NCI-H1694 treated with DMSO at 0.1 percent for 48 hours (cell line): ENCODE measurements at regions not wholly inside any gene's neighbourhood (a gene's known extent, or its start where the extent isn't known, plus 50 kb on each side); places are given as distances from the start of the nearest gene placed in this dataset.
"Not testable (repeated sequence)": the region's sequence is repeated elsewhere in the genome, so short reads cannot be mapped to it uniquely, and the experiment has no call there.

Source experiments
- DNase-seq: peaks from one replicate; lab custom pipeline; 2025; lab: John Stamatoyannopoulos, UW

- no peak for DNase-seq
Observed at GRCh38 chr7:131145770-131146169, 181.9 kb upstream of the MKLN1 start.

DNA sequence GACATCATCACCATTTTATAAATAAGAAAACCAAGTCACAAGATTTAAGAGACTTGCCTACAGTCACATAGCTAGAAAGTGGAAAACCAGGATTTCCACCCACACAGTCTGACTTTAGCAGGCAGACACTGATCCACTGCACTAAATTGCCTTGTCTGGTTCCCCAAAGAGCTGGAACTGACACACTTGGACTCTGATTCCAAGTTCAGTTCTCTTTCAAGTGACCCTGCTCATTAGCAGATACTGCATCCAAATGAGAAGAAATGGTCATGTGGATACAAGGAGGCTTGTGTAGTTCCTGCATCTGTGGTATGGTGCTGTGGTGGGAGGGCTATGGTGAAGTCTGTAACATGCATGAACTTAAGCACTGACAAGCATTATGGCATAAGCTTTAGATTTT is 180.1 kb upstream of the MKLN1 start:
- DNase-seq, result no peak

DNA sequence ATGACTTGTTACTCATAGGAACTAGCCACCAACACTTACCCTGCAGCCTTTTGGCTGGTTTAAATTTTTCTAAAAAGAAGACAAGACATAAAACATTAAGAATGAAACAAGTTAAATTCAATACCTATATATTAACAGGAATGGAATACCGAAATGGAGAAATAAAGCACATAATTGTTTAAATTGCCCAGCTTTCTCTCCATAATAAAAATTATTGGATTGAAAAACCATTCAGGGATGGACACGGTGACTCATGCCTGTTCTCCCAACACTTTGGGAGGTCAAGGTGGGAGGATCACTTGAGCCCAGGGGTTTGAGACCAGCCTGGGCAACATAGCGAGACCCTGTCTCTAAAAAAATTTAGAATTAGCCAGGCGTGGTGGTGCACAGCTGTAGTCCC is 179.4 kb upstream of the MKLN1 start:
- DNase-seq, result no peak

GRCh38 chr7:131148708-131149428 is 178.8 kb upstream of the MKLN1 start:
- DNase-seq, result no peak

DNA sequence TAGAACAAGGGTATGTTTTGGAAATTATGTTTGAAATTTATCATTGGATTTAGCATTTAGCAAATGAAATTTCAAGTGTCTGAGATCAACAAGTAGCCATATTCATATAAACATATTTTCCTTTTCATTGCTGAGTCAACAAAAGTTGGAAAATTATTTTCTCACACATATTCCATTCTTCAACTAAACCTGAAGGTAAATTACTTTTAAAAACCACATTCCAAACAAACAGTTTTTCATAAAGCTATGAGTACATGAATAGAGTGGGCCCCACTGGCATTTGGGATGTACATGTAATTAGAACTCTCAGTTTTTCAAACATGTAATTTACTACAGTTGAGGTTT is 178.3 kb upstream of the MKLN1 start:
- no peak for DNase-seq

DNA sequence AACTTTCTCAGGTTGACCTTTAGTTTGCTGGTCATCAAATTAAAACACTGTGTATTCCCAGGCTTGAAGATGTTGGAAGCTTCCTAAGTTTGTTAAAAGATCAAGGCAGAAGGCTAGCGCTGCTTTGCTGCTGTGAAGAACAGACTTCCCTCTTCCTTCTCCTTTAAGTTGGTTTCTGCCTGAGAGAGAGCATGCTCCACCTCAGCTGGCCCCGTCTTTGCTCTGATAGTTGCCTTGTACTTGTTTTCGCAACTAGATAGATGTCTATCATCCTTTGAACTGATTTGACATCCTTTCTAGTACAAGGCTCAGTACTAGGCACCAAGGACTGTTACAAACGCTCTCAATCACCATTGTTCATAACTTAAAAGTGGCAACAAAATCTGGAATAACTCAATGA is 177.8 kb upstream of the MKLN1 start:
- no peak for DNase-seq

GRCh38 chr7:131151034-131151433 is 176.6 kb upstream of the MKLN1 start:
- no peak for DNase-seq

DNA sequence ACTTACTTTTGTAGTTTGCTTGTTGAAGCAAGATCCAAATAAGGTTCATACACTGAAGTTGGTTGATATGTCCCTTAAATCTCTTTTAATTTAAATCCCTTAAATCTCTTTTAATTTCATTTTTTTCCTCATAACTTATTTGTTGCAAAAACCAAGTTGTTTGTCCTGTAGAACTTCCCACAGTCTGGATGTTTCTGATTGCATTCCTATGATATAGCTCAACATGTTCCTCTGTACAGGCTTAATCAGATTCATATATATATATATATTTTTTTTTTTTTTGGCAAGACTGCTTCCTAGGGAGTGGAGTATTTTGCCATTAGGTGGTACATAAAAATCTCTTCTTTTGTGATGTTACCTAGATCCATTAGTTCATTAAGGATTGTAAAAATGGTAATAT is 174.9 kb upstream of the MKLN1 start:
- no peak for DNase-seq

DNA sequence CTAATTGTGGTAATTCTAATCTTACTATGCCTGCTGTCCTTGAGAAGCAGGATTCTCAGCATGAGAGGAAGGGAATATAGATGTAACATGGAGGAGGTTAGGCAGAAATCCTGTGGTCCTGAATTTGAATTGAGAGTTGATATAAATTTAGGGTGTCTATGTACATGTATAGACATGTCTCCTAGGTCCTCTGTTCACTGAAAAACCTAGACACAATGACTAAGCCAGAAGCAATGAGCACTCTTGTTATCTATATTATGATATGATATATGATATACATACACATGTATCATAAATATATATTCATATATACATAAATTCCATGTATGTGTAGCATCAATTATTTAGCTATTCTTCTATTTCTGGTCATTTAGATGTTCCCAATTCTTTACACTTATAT is 173.3 kb upstream of the MKLN1 start:
- no peak for DNase-seq

- no peak for DNase-seq
Observed at GRCh38 chr7:131157530-131158243, 170.0 kb upstream of the MKLN1 start.

GRCh38 chr7:131158244-131158636 is 169.4 kb upstream of the MKLN1 start:
- not testable (repeated sequence) for DNase-seq

GRCh38 chr7:131159961-131160361 is 167.7 kb upstream of the MKLN1 start:
- no peak for DNase-seq

DNA sequence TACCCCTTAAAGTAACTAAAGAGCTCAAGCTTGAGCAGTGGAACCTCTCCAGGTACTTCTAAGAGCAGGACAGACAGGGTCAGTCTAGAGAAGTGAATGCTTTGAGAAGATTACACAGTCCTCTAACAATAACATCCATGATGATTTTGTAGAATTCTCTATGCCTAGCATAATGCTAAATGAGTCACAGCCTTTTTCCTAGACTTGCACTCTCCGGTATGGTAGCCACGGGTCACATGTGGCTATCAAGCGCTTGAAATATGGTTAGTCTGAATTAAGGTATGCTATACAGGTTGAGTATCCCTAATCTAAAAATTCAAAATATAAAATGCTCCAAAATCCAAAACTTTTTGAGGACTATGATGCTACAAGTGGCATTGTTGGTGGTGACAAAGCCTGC is 166.6 kb upstream of the MKLN1 start:
- DNase-seq, result no peak

- no peak for DNase-seq
Observed at GRCh38 chr7:131164025-131164925, 163.4 kb upstream of the MKLN1 start.

DNA sequence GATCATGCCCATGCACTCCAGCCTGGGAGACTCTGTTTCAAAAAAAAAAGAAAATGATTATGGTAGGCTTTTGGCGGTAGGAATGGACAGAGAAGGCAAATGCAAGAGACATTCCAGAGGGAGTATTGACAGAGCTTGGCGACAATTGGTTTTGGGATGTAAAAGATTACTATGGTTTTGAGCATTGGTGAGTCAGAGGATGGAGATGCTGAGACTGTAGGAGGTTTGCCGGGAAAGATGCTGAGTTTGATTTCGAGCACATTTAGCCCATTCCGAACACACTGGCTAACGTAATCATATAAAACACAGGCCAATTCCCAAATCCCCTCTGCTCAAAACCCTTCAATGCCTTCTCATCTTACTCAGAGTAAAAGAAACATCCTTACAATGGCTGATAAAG is 161.6 kb upstream of the MKLN1 start:
- no peak for DNase-seq

GRCh38 chr7:131170440-131171271 is 157.0 kb upstream of the MKLN1 start:
- no peak for DNase-seq

DNA sequence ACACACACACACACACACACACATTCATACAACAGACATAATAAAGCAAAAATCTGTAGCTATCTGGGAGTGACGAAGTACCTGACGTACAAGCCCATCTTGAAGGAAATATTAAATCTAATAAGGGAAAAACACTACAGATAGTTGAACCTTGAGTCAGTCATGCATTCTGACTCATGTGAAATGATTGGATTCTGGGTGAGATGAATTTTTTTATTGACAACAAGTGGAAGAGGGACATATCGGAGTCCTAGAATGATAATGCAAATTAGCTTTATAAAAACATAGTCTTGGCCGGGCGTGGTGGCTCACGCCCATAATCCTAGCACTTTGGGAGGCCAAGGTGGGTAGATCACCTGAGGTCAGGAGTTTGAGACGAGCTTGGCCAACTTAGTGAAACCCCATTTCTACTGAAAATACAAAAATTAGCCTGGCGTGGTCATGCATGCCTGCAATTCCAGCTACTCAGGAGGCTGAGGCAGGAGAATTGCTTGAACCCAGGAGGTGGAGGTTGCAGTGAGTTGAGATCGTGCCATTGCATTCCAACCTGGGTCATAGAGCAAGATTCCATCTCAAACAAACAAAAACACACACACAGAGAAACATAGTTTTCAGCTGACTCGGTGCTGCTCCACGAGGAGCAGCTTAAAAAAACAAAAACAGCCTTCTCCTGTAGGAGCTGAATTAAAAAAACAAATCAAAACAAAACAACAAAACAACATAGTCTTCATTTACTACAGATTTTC is 154.4 kb upstream of the MKLN1 start:
- no peak for DNase-seq

GRCh38 chr7:131174391-131174790 is 153.3 kb upstream of the MKLN1 start:
- no peak for DNase-seq

DNA sequence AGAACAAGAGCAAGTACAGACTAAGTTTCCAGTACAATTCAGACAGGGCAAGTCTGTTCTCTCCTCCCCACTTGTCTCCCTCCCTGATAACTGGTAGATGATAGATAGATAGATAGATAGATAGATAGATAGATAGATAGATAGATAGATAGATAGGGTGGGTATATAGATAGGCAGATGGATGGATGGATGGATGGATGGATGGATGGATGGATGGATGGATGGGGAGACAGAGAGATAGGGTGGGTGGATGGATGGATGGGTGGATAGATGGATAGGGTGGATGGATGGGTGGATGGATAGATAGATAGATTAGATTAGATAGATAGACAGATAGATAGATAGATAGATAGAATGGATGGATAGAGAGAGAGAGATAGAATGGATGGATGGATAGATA is 152.8 kb upstream of the MKLN1 start:
- no peak for DNase-seq

DNA sequence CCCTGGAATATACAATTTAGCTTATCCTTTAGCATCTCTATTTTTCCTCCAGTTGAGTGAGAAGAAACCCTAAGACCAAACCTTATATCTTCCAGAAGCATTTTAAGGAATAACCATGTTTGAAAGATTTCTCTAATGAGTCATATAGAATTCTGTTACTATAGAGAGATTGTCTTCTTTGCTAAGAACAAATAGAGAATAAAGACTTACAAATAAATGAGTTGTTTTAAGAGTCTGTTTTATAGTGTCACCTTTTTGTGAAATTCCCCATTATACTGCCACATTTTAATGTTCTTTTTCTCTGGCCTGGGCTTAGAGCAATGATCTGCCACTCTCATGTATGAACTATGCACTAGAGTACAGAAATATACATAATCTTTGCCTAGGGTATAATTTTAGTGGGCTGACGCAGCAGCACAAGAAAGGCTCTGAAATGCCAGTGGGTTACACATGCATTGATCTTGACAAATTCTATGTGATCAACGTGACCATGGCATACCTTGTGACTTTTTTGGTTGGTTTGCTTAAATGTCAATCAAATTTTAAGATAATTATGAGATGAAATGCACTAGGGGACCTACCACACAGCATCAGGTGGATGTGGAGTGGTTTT is 145.1 kb upstream of the MKLN1 start:
- no peak for DNase-seq

DNA sequence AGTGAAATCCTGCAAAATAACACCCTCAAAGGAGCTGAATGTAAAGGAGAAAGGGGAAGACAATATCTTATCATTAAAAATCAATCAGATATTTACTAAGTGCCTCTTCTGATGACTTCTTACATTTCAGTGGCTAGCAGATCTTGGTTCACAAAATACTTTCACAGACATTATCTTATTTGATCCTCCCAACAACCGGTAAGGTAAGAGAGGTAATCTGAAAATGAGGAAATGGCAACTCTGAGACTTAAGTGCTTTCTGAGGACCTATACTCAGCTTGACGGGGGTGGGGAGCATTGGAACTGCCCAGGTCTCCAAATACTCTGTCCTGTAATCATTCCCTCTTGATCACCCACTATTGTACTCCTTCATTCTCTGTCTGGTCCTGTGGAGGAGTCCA is 144.6 kb upstream of the MKLN1 start:
- DNase-seq, result no peak
